Spleen (tissue), 11 donors: ENCODE measurements at regions not wholly inside any gene's neighbourhood (a gene's known extent, or its start where the extent isn't known, plus 50 kb on each side); places are given as distances from the start of the nearest gene placed in this dataset.

Experiments used
- DNase-seq: peaks from one replicate; pipeline ENCODE4 v3.0.0-alpha.2; 2020
- H3K27ac ChIP-seq, 8 donors: fragments of 200-600 bp; sonication (generic) in 7 of 8; 1 replicate in 4 of 8; 2 replicates in 4 of 8; pipeline versions ENCODE4 v1.5.0 to v1.8.0; 2016 to 2021; ENCODE audit warnings: inconsistent platforms in 4 of 8, mild to moderate bottlenecking in 4 of 8, moderate library complexity in 1 of 8
- H3K27me3 ChIP-seq, 7 donors: fragments of 200-600 bp; sonication (generic) in 6 of 7; replicated peaks in 1 of 7; 1 replicate in 4 of 7; 2 replicates in 3 of 7; pipeline versions ENCODE4 v1.5.0 to v1.8.0; 2016 to 2021; ENCODE audit warnings: inconsistent platforms in 3 of 7, mild to moderate bottlenecking in 1 of 7
- H3K36me3 ChIP-seq, 6 donors: fragments of 200-600 bp; sonication (generic) in 5 of 6; 1 replicate in 4 of 6; 2 replicates in 2 of 6; pipeline versions ENCODE4 v1.5.0 to v1.8.0; 2016 to 2021; ENCODE audit warnings: inconsistent platforms in 2 of 6
- H3K4me1 ChIP-seq, 6 donors: fragments of 200-600 bp; sonication (generic) in 5 of 6; 1 replicate in 3 of 6; 2 replicates in 3 of 6; pipeline versions ENCODE4 v1.5.0 to v1.8.0; 2016 to 2021; ENCODE audit warnings: inconsistent platforms in 3 of 6
- H3K4me3 ChIP-seq, 8 donors: fragments of 200-600 bp; sonication (generic) in 7 of 8; 1 replicate in 4 of 8; 2 replicates in 4 of 8; pipeline versions ENCODE4 v1.5.0 to v1.8.0; 2016 to 2021; ENCODE audit warnings: inconsistent platforms in 4 of 8, mild to moderate bottlenecking in 4 of 8, moderate library complexity in 2 of 8
- H3K9me3 ChIP-seq, 8 donors: fragments of 200-600 bp; sonication (generic) in 7 of 8; 1 replicate in 4 of 8; 2 replicates in 4 of 8; pipeline versions ENCODE4 v1.5.0 to v1.8.0; 2016 to 2021; ENCODE audit warnings: inconsistent platforms in 4 of 8
- CTCF ChIP-seq, 11 experiments: fragments of 200-600 bp in 7 of 11; fragments of 450-650 bp in 4 of 11; sonication (generic) in 4 of 11; IDR thresholded peaks in 8 of 11; conservative IDR thresholded peaks in 3 of 11; 1 replicate in 7 of 11; 2 replicates in 4 of 11; pipeline versions ENCODE4 v1.4.0 to v1.8.0; 2016 to 2021; ENCODE audit warnings: antibody characterized with exemption in 11 of 11, inconsistent platforms in 4 of 11, mild to moderate bottlenecking in 1 of 11
- POLR2A ChIP-seq, 3 donors: fragments of 450-650 bp; IDR thresholded peaks; one replicate each; pipeline ENCODE4 v1.5.1; 2017; ENCODE audit warnings: antibody characterized with exemption in 3 of 3, mild to moderate bottlenecking in 1 of 3
- POLR2AphosphoS5 ChIP-seq, 3 donors: sonication (generic); formaldehyde crosslinking; IDR thresholded peaks; one replicate each; pipeline ENCODE4 v1.5.1; 2017; ENCODE audit warnings: antibody characterized with exemption in 3 of 3
- WGBS, 5 donors: extraction: QIAGEN DNeasy Blood & Tissue Kit in 3 of 5; methylation state at CpG; one replicate each; pipeline versions ENCODE4 v1.1.5 to v1.1.7; 2013 to 2018; 5-methylcytosine and 5-hydroxymethylcytosine counted together
- intact Hi-C: fragments of 100-400 bp; cut with DNase I; formaldehyde crosslinking; loops from one replicate; pipeline ENCODE4 v1.15.0; 2023; ENCODE audit warnings: low total_unique reads
- donor health status: healthy with polysubstance abuse.
- donor health status: DM: no; HTN: no; CAD: no; lungs with moderate emphysema.
- donor health status: DM: no; HTN: no; CAD: no.
- donor health status: Bipolar disorder and iron deficiency.
- donor health status: healthy.
- donor health status: DM: no; HTN: no; CAD: no.
- donor health status: DM: yes; HTN: yes; CAD: no.

GRCh38 chr3:124249038-124249437 is 257.1 kb upstream of the ROPN1 start:
- Histone ChIP-seq H3K27me3 (peaks cover 0 to 6% (median 0%) of the 10 kb centered on the region in 7 donors), H3K4me1 (peaks cover 0 to 45% (median 18%) of the 10 kb centered on the region in 6 donors), H3K4me3 (no peak overlapping the region), H3K9me3 (no peaks in the 10 kb centered on the region), H3K27ac (peak overlapping the region; percentile 63 to 91 (median 78)), H3K36me3 (no peaks in the 10 kb centered on the region)
- intact Hi-C loops = loop anchor here (10.0 kb wide), 1 partner anchor 214 kb away; the partner anchor contains the start of gene KALRN
- whole genome bisulfite sequencing, 5 donors = 55 to 68% (median 58%) methylated on average over 1 of the region's 1 CpG
- DNase-seq = no peak
- no peak for TF ChIP-seq POLR2A (IDR thresholded peaks at IDR 0.05)
- TF ChIP-seq POLR2AphosphoS5 (IDR thresholded peaks at IDR 0.05) = no peak

GRCh38 chr3:124250053-124250452 is 258.1 kb upstream of the ROPN1 start:
- 11 to 48% (median 26%) methylated on average over 3 of the region's 3 CpGs for WGBS, 5 donors
- DNase-seq = no peak
- intact Hi-C loops = no loop called here
- Histone ChIP-seq H3K4me1 (peaks cover 0 to 42% (median 18%) of the 10 kb centered on the region in 6 donors), H3K36me3 (no peaks in the 10 kb centered on the region), H3K9me3 (no peaks in the 10 kb centered on the region), H3K27me3 (peaks cover 0 to 6% (median 0%) of the 10 kb centered on the region in 7 donors), H3K27ac (peak overlapping the region in 7 of 8 donors; percentile 74 to 91 (median 79)), H3K4me3 (no peak overlapping the region)
- TF ChIP-seq POLR2A (IDR thresholded peaks at IDR 0.05) = no peak
- no peak for TF ChIP-seq CTCF (IDR thresholded peaks at IDR 0.05 in 8 of 11, conservative IDR thresholded peaks at IDR 0.05 in 3 of 11)
- peak in 1 of 3 donors; percentile 15 for TF ChIP-seq POLR2AphosphoS5 (IDR thresholded peaks at IDR 0.05)

GRCh38 chr3:124256156-124256555 is 264.2 kb upstream of the ROPN1 start:
- WGBS, 5 donors = 75 to 100% (median 90%) methylated on average over 1 of the region's 1 CpG
- Histone ChIP-seq H3K27me3 (no peaks in the 10 kb centered on the region), H3K27ac (peak overlapping the region in 1 of 8 donors; percentile 79), H3K9me3 (no peaks in the 10 kb centered on the region), H3K36me3 (no peaks in the 10 kb centered on the region), H3K4me3 (no peak overlapping the region), H3K4me1 (peaks cover 0 to 26% (median 11%) of the 10 kb centered on the region in 6 donors)
- intact Hi-C loops = no loop called here
- no peak for DNase-seq
- no peak for TF ChIP-seq POLR2A (IDR thresholded peaks at IDR 0.05)
- TF ChIP-seq POLR2AphosphoS5 (IDR thresholded peaks at IDR 0.05) = no peak
- TF ChIP-seq CTCF (IDR thresholded peaks at IDR 0.05 in 8 of 11, conservative IDR thresholded peaks at IDR 0.05 in 3 of 11) = no peak

GRCh38 chr3:124256599-124256998 is 264.7 kb upstream of the ROPN1 start:
- Histone ChIP-seq H3K27ac (peak overlapping the region in 4 of 8 donors; percentile 52 to 79 (median 72)), H3K4me1 (peaks cover 0 to 25% (median 11%) of the 10 kb centered on the region in 6 donors), H3K36me3 (no peaks in the 10 kb centered on the region), H3K4me3 (no peak overlapping the region), H3K27me3 (no peaks in the 10 kb centered on the region), H3K9me3 (no peaks in the 10 kb centered on the region)
- 80 to 94% (median 89%) methylated on average over 4 of the region's 4 CpGs for WGBS, 5 donors
- intact Hi-C loops = no loop called here
- DNase-seq = no peak
- TF ChIP-seq POLR2AphosphoS5 (IDR thresholded peaks at IDR 0.05) (no peak), CTCF (IDR thresholded peaks at IDR 0.05 in 8 of 11, conservative IDR thresholded peaks at IDR 0.05 in 3 of 11) (no peak), POLR2A (IDR thresholded peaks at IDR 0.05) (no peak)
